Activated CD8-positive, alpha-beta T cell treated with anti-CD3 and anti-CD28 coated beads for 36 hours (primary cell): ENCODE measurements at regions not wholly inside any gene's neighbourhood (a gene's known extent, or its start where the extent isn't known, plus 50 kb on each side); places are given as distances from the start of the nearest gene placed in this dataset.

Source experiments
- ATAC-seq: fragments of 200-7000 bp; cut with Tn5 transposase; one replicate; pipeline ENCODE4 v1.10.0; 2021; ENCODE audit warnings: mild to moderate bottlenecking, moderate library complexity
- CTCF ChIA-PET: fragments of 350-600 bp; sonication (Branson Sonifier 250); formaldehyde crosslinking; loops from one replicate; lab custom pipeline; 2021; ENCODE audit warnings: antibody characterized with exemption; lab: Charles Lee
- POLR2A ChIA-PET: fragments of 350-600 bp; sonication (Branson Sonifier 250); formaldehyde crosslinking; loops from one replicate; lab custom pipeline; 2021; ENCODE audit warnings: antibody characterized with exemption; lab: Charles Lee
- DNase-seq: peaks from one replicate; pipeline ENCODE4 v3.0.0-alpha.2; 2020
- H3K27ac Mint-ChIP-seq: one replicate; pipeline ENCODE4 v1.8.0; 2021; ENCODE audit warnings: mild to moderate bottlenecking, mixed read lengths
- H3K27me3 Mint-ChIP-seq: one replicate; pipeline ENCODE4 v1.8.0; 2021; ENCODE audit warnings: mixed read lengths
- H3K36me3 Mint-ChIP-seq: one replicate; pipeline ENCODE4 v1.8.0; 2021; ENCODE audit warnings: low read depth, mixed read lengths
- H3K4me1 Mint-ChIP-seq: one replicate; pipeline ENCODE4 v1.8.0; 2021; ENCODE audit warnings: low read depth, mixed read lengths
- H3K4me3 Mint-ChIP-seq: one replicate; pipeline ENCODE4 v1.8.0; 2021; ENCODE audit warnings: mild to moderate bottlenecking, moderate library complexity, mixed read lengths
- H3K9me3 Mint-ChIP-seq: one replicate; pipeline ENCODE4 v1.8.0; 2021; ENCODE audit warnings: mixed read lengths
- intact Hi-C: fragments of 100-400 bp; cut with micrococcal nuclease; formaldehyde crosslinking; loops from one replicate; pipeline ENCODE4 v1.10.0; 2022
- TF ChIP-seq, protein P1 (sequence below): fragments of 200-600 bp; IDR thresholded peaks from one replicate; pipeline ENCODE4 v1.8.0; 2022; ENCODE audit warnings: antibody characterized with exemption, mild to moderate bottlenecking

- POLR2A ChIA-PET = no interaction called here
- intact Hi-C loops = no loop called here
- TF ChIP-seq, protein P1, sequence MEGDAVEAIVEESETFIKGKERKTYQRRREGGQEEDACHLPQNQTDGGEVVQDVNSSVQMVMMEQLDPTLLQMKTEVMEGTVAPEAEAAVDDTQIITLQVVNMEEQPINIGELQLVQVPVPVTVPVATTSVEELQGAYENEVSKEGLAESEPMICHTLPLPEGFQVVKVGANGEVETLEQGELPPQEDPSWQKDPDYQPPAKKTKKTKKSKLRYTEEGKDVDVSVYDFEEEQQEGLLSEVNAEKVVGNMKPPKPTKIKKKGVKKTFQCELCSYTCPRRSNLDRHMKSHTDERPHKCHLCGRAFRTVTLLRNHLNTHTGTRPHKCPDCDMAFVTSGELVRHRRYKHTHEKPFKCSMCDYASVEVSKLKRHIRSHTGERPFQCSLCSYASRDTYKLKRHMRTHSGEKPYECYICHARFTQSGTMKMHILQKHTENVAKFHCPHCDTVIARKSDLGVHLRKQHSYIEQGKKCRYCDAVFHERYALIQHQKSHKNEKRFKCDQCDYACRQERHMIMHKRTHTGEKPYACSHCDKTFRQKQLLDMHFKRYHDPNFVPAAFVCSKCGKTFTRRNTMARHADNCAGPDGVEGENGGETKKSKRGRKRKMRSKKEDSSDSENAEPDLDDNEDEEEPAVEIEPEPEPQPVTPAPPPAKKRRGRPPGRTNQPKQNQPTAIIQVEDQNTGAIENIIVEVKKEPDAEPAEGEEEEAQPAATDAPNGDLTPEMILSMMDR = no peak
- Mint-ChIP-seq H3K27me3 (peaks cover 8% of the 10 kb centered on the region), H3K4me1 (peaks cover 10% of the 10 kb centered on the region), H3K4me3 (no peak overlapping the region), H3K36me3 (peaks cover 4% of the 10 kb centered on the region), H3K9me3 (peaks cover 14% of the 10 kb centered on the region), H3K27ac (no peak overlapping the region)
- CTCF ChIA-PET = no interaction called here
- DNase-seq (no peak), ATAC-seq (no peak)
Observed at GRCh38 chr5:174995827-174996226, 271.4 kb downstream of the MSX2 start.

GRCh38 chr5:174991847-174992246 is 267.5 kb downstream of the MSX2 start:
- Mint-ChIP-seq H3K36me3 (no peaks in the 10 kb centered on the region), H3K27me3 (peaks cover 4% of the 10 kb centered on the region), H3K4me1 (no peaks in the 10 kb centered on the region), H3K27ac (no peak overlapping the region), H3K9me3 (no peaks in the 10 kb centered on the region), H3K4me3 (no peak overlapping the region)
- intact Hi-C loops = no loop called here
- ATAC-seq (no peak), DNase-seq (no peak)
- POLR2A ChIA-PET = no interaction called here
- TF ChIP-seq, protein P1 = no peak
- CTCF ChIA-PET = no interaction called here

GRCh38 chr5:174990909-174991308 is 266.5 kb downstream of the MSX2 start:
- no peaks in the 10 kb centered on the region for H3K9me3 Mint-ChIP-seq
- peaks cover 6% of the 10 kb centered on the region for H3K27me3 Mint-ChIP-seq
- intact Hi-C loops = no loop called here
- H3K4me1 Mint-ChIP-seq = no peaks in the 10 kb centered on the region
- no peak overlapping the region for H3K4me3 Mint-ChIP-seq
- no peak for ATAC-seq
- POLR2A ChIA-PET = no interaction called here
- no peaks in the 10 kb centered on the region for H3K36me3 Mint-ChIP-seq
- no peak overlapping the region for H3K27ac Mint-ChIP-seq
- TF ChIP-seq, protein P1 = no peak
- CTCF ChIA-PET = no interaction called here
- DNase-seq = no peak

DNA sequence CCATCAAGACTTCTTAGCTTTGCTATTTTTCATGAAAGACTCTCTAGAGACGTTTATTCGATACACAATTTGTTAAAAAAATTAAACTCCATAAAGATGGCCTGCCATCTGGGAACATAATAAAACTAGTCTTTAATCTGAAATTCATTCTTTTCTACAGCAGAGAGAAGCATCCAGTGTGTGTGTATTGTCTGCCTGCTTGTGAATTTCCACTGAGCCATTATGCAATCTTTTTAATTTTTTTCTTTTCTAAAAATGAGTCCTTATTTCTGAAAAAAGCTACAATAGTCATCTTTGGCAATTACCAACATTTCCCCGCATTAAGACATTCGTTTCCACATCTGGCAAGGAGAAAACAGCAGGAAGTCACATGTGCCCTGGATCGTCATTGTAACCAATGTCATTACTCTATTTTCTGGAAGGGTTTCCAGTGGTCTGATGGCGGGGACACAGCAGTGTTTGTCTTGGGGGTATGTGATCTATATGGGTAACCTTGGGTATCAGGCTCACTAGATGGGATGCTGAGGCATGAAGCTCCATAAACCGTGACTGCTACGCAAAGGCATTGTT is 263.1 kb downstream of the MSX2 start:
- intact Hi-C loops = no loop called here
- Mint-ChIP-seq H3K4me1 (no peaks in the 10 kb centered on the region), H3K9me3 (no peaks in the 10 kb centered on the region), H3K36me3 (no peaks in the 10 kb centered on the region), H3K27ac (no peak overlapping the region), H3K4me3 (no peak overlapping the region), H3K27me3 (peaks cover 4% of the 10 kb centered on the region)
- CTCF ChIA-PET = no interaction called here
- DNase-seq (no peak), ATAC-seq (no peak)
- POLR2A ChIA-PET = interaction anchor here (0.5 kb wide), 1 partner anchor 34 kb away, joined by 3 read pairs; no protein-coding TSS in a partner anchor
- TF ChIP-seq, protein P1 = no peak

DNA sequence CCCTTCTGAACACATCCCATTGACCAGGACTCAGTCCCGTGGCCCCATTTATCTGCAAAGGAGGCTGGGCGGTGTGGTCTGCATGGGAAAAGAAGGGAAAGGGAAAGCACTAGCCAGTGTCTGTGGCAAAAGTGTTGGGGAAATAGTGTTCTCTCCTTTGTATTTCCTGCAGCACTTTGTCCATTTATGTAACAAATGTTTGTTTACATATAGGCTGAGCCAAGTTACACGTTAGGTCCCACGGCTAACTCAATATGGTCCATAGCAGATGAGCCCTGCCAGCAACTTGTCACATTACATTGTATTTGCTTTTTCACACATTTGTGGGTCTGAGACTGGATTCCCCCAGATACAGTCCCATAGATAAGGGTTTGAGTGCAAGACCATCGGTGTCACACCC is 260.5 kb downstream of the MSX2 start:
- TF ChIP-seq, protein P1 = no peak
- H3K27ac Mint-ChIP-seq = no peak overlapping the region
- H3K9me3 Mint-ChIP-seq = no peaks in the 10 kb centered on the region
- H3K27me3 Mint-ChIP-seq = peaks cover 4% of the 10 kb centered on the region
- H3K4me3 Mint-ChIP-seq = no peak overlapping the region
- ChIA-PET CTCF (interaction anchor here (0.7 kb wide), 1 partner anchor 24 kb away, joined by 3 read pairs; no protein-coding TSS in a partner anchor), POLR2A (no interaction called here)
- no peaks in the 10 kb centered on the region for H3K36me3 Mint-ChIP-seq
- intact Hi-C loops = no loop called here
- H3K4me1 Mint-ChIP-seq = no peaks in the 10 kb centered on the region
- ATAC-seq = no peak
- no peak for DNase-seq
